ENCODE measurements at regions not wholly inside any gene's neighbourhood (a gene's known extent, or its start where the extent isn't known, plus 50 kb on each side); places are given as distances from the start of the nearest gene placed in this dataset.

DNA sequence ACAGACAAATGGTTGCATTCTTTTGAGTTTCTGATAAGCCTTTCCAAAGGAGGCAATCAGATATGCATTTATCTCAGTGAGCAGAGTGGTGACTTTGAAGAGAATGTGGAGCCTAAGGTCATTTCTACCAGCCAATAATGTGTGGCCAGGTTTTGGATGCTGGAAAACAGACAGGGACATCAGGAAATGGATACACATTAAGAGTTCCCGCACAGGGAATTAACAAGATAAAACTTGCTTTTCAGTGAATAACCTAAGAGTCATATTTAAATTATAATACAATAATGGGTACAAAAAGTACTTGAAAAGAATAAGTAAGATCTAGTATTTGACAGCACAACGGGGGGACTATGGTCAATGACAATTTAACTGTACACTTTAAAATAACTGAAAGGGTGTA lies 492.3 kb upstream of the FAM241A start:
- TF ChIP-seq POLR2A (IDR thresholded peaks at IDR 0.05; ENCODE audit: low read length) (no peak), GATA1 (IDR thresholded peaks at IDR 0.05; ENCODE audit: low read depth, low read length) (no peak)
